MV-4-11 (cell line): ENCODE measurements at regions not wholly inside any gene's neighbourhood (a gene's known extent, or its start where the extent isn't known, plus 50 kb on each side); places are given as distances from the start of the nearest gene placed in this dataset.
A peak's percentile ranks its signal among the peaks of the same experiment; 100 is the strongest.

ENCODE experiments used
- DNase-seq: peaks from one replicate; lab custom pipeline; 2025; lab: John Stamatoyannopoulos, UW

DNA sequence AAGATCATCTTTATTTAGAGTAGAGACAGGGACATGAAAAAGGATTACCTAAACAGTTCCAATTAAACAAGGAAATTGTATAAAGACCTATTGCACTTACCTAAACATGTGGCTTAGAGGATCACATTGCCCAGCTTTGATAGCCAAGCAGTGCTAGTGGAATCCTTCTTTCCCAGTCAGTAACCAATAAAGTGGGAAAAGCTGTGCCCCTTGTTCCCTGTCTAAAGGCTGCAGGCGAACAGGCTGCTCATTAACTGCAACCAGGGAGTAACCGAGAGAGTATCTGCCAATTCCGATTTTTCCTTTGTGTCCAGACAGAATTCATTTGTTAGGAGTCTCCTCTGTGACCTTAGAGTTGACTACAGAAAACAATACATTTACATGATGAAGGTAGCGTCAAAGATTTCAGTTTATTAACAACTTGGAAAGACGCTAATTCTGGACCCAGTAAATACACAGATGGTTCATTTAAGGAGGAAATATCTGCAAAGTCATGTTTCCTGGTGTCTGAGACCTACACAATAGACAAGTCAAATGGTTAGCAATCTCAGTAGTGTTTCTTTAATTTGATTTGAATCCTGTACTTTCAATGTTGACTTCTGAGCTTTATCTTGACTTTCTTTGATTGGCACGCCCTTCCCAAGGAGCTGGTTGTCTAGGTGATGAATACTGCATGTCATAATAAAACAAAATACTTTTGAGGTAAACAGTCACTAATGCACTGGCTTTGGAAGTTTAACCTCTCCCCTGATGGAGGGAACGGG, 57.3 kb upstream of the MET start:
- DNase-seq, result no peak

DNA sequence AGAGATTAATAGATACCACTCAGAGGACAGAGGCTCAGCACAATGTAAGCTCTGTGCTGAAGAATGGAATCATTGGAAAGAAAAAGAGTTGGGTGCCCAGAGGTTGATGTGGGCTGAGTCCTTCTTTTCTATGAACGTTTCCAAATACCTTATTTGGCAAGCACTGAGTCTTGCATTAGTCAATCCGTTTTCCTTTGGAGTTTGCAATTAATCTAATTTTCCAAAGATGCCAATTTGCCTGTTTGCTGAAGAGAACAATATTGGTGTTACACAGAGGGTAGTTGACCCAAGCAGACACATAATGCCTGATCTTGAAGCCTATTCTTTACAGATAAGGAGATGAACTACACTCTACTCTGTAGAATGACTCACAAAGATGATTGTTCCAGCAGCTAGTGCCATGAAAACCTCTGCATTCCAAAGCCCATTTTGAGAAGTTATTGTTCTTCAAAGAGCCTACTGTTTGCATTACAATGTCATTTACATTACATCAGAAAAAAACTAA, 55.4 kb upstream of the MET start:
- DNase-seq, result no peak

DNA sequence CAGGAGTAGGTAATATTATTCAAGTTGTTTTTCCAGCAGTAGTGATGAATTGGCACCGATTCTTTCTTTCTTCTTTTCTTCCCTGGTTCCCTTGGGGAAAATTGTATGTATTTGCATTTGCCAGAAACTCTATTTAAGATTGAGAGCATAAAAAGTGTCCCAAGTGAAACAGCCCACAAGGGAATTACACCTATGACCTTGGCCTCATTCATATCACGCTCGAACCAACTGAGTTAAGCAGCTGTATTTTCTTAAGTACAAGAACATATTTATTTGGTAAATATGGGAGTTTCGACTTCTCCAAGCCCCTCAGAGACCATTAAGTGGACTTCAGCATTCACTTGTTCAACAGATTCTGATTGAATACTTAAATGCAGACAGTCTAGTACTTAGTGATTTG, 54.1 kb upstream of the MET start:
- DNase-seq, result no peak

DNA sequence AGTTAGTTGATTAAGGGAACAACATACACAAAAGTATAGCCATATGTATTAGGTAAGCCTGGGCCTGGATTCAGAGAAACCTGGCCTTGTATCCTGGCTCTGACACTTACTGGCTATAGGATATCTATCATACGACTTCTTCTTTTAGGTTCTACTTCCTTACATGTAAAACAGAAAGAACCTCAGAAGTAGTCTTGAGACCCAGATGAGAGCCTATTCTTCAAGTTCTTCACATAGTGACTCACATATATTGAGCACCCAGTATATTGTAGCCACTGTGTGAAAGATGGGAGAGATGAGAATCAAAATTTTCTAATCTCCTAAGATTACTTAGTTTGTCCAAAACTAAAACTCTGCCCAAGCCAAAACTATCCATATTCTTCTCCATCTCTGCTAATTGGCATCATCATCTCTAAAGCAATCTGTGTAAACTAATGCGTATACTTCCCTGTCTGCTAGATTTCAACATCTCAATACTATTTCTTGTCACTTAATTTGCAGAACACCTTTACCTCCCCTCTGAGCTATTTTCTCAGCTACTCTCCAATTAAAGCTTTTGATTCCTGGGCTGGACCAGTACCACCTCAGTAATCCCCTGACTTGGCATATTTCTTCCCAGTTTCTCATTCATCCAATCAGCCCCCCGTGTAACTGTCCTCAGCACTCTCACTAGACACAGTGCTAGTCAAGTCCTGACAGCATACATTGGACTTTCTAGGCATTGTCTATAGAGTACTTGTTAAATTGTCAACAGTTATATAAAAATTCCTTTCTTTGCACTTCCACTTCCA, 53.5 kb upstream of the MET start:
- no peak for DNase-seq

DNA sequence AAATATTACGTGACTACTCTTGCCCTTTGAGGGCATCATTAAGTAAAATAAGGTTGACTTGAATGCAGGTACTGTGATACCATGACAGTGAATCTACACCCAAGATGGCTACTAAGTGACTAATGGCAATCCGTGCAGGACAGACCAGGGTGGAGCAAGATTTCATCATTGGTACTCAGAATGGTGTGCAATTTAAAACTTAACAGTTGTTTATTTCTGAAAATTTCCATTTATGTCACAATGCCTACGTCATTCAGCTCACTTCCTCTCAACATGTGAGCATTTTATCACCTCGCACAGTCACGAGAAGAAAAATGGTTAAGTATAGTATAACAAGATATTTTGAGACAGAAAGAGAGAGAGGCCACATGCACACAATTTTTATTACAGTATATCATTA, 50.3 kb upstream of the MET start:
- DNase-seq, result peak; percentile 52
